GM21423 (cell line): ENCODE measurements at regions not wholly inside any gene's neighbourhood (a gene's known extent, or its start where the extent isn't known, plus 50 kb on each side); places are given as distances from the start of the nearest gene placed in this dataset.
"Not testable (repeated sequence)": the region's sequence is repeated elsewhere in the genome, so short reads cannot be mapped to it uniquely, and the experiment has no call there.

ENCODE experiments used
- ATAC-seq: cut with Tn5 transposase; IDR thresholded peaks from one replicate; pipeline ENCODE4 v1.9.1; 2021; ENCODE audit warnings: mild to moderate bottlenecking, moderate library complexity; ENCODE audit not compliant: unreplicated experiment

GRCh38 chr18:29780816-29781215, 1261.7 kb downstream of the DSC3 start:
- no peak for ATAC-seq

DNA sequence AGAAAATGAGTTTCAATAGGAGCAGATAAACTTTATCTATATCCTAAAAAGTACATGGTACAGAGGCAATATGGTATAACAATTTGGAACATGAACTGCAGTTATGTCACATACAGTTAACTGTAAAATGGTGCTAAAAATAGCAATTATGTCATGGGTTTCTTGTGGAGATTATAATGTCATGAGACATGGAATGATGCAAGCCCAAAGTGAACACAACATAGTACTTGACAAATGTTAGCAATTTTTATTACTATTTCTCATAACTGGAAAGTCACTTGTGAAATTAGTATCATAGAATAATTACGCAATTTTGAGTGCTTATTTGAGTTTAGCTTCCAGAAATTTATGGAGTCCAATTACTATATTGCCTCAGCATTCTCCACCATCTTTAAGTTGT, 1263.4 kb downstream of the DSC3 start:
- no peak for ATAC-seq

- ATAC-seq, result no peak
These were observed 1289.2 kb downstream of the DSC3 start for GRCh38 chr18:29753379-29753778.

DNA sequence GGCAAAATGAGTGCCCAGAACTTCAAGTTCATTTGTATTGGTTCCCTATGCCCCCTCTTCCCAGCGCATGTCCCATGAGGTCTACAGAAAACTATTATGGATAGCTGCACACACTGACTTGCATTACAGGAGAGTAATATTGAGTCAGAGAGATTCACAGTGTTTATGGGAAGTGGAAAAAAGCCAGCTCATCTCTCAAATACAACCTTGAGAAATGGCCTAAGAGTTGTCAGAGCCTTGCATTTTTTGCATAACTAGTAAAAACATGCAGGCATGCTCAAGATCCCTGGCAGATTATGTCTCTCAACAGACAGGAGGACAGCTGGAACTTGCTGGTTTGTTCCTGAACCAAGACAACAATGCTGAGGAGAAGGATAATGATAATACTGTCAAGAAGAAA, 1292.8 kb downstream of the DSC3 start:
- no peak for ATAC-seq

DNA sequence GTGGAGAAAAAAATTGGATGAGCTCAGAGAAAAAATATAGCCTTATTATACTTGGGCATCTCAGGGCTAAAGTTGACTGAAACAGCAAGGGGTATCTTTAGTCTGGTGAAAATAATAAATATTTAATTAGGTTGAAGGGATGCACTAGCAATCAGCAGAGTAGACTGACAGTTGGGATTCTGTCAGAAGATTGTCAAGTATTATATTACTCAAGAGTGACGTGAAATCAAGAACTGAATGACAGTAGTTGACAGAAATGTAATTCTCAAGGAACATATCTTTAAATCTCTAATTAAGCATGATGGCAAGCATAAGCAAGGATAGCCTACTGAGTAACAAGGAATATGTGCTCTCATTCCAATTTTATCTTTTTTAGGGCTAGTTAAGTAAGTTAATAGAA, 1301.1 kb downstream of the DSC3 start:
- no peak for ATAC-seq

DNA sequence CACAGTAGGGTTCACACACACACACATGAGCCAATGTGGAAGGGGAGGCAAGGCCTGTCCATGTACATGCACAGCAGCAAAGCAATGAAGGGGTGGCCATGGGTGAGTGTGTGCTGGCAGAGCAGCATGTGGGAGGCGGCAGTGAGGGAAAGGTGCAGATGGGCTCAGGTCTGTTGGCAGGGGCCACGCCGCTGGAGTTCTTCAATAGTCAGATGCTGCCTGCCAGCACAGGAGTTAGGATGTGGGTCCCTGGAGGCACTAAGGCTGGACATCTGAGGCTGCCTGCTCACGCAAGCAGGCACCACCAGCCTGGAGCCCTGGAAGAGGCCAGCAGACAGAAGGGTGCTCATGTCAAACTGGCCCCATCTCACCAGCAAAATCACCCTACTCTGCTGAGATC, 1304.9 kb downstream of the DSC3 start:
- ATAC-seq, result no peak

GRCh38 chr18:29737190-29737589, 1305.4 kb downstream of the DSC3 start:
- no peak for ATAC-seq

DNA sequence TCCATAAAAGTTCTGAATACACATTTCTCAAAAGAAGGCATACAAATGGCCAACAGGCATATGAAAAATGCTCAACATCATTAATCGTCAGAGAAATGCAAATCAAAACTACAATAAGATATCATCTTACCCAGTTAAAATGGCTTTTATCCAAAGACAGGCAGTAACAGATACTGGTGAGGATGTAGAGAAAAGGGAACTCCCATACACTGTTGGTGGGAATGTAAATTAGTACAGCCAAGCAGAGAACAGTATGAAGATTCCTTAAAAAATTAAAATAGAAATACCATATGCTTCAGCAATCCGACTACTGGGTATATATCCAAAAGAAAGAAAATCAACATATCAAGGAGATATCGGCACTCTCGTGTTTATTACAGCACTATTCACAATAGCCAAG, 1312.5 kb downstream of the DSC3 start:
- no peak for ATAC-seq

DNA sequence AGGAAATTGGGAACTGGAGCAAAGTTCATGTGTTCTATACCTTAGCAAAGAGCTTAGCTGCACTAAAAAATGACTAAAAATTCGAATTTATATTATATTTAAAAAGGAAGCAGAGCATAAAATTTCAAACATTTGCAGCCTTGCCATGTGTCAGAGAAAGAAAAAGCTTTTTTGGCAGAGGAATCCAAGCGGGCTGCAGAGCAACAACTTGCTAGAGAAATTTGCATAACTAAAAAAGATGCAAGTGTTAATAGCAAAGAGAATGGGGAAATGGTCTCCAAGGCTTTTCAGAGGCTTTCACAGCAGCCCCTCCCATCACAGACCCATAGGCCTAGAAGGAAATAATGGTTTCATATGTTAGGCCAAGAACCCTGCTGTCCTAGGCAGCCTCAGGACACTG, 1315.9 kb downstream of the DSC3 start:
- no peak for ATAC-seq

DNA sequence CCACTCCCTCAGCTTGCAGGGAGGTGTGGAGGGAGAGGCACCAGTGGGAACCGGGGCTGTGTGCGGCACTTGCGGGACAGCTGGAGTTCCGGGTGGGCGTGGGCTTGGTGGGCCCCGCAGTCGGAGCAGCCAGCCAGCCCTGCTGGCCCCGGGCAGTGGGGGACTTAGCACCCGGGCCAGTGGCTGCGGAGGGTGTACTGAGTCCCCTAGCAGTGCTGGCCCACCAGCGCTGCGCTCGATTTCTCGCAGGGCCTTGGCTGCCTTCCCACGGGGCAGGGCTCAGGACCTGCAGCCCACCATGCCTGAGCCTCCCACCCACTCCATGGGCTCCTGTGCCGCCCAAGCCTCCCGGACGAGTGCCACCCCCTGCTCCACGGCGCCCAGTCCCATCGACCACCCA, 1319.1 kb downstream of the DSC3 start:
- ATAC-seq, result not testable (repeated sequence)

GRCh38 chr18:29715960-29716359, 1326.6 kb downstream of the DSC3 start:
- ATAC-seq, result not testable (repeated sequence)

GRCh38 chr18:29712785-29713184, 1329.8 kb downstream of the DSC3 start:
- no peak for ATAC-seq

GRCh38 chr18:29711932-29712331, 1330.6 kb downstream of the DSC3 start:
- ATAC-seq, result no peak

DNA sequence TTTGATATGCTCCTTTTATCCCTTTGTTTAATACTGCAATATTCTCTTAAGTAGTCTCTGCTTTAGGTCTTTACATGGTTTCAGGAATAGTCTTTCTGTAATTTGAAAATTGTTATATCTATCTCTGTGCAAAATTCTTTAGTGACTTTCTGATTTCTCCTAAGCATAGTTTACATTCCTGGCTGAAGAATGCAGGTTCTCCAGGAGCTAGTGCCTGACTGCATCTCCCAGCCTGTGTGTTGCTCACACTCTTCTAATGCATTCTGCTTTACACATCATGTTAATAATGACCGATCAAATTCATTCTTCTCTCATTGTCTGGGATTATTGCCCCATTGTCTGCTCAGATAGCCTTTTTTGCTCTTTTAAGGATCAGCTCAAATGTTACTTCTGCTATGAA, 1349.2 kb downstream of the DSC3 start:
- ATAC-seq, result no peak

DNA sequence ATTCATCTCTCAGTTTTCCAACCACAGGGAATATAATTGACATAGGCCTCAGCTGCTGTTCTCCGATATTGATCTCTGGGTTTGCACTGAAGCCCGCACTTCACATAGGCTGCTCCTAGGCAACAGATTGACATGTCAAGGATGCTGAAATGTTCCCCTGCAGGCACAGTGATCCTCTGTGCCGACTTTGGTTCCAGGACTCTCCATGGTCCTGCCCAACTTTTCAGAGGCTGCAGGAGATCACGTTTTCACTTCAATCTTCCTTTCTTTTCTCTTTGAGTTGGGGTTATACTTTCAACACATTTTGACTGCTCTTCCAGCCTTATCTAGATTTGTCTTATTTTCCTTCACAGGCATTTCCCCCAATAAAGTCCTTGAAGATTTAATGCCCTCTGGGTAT, 1361.0 kb downstream of the DSC3 start:
- no peak for ATAC-seq

GRCh38 chr18:29664278-29665036, 1378.1 kb downstream of the DSC3 start:
- no peak for ATAC-seq

- no peak for ATAC-seq
These were observed 1380.6 kb downstream of the DSC3 start for GRCh38 chr18:29661924-29662323.

- ATAC-seq, result no peak
These were observed 1381.8 kb downstream of the DSC3 start for GRCh38 chr18:29660777-29661176.

GRCh38 chr18:29653671-29654215, 1388.8 kb downstream of the DSC3 start:
- ATAC-seq, result no peak

- no peak for ATAC-seq
These were observed 1389.7 kb downstream of the DSC3 start for GRCh38 chr18:29652797-29653196.

GRCh38 chr18:29651122-29651680, 1391.3 kb downstream of the DSC3 start:
- no peak for ATAC-seq

- no peak for ATAC-seq
These were observed 1393.7 kb downstream of the DSC3 start for GRCh38 chr18:29648891-29649290.

DNA sequence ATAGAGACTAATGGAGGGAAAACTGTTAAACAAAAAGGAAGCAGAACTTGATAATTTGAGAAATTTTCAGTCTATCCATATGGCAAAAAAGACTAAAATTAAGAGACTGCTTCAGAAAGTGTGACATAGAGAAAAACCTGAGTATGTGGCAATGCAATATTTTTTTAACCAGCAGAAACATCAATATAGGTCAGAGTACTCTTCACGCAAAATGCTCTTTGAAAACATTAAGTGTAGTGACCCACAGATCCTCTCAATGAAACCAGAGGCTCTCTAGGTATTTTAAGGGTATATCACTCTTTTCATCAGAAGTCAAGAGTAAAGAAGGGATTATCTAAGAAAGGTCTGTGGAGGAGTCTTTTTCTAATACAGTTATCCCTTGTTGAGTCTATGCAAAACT, 1394.8 kb downstream of the DSC3 start:
- ATAC-seq, result no peak
